Right cardiac atrium (tissue), 5 donors: ENCODE measurements at regions not wholly inside any gene's neighbourhood (a gene's known extent, or its start where the extent isn't known, plus 50 kb on each side); places are given as distances from the start of the nearest gene placed in this dataset.
"Not testable (repeated sequence)": the region's sequence is repeated elsewhere in the genome, so short reads cannot be mapped to it uniquely, and the experiment has no call there.

ENCODE experiments used
- ATAC-seq, 2 donors: fragments of 200-7000 bp; cut with Tn5 transposase; one replicate each; pipeline versions ENCODE4 v1.8.0 to v1.9.1; 2020; ENCODE audit warnings: moderate library complexity in 2 of 2, mild to moderate bottlenecking in 1 of 2
- DNase-seq, 3 donors: peaks; one replicate each; pipeline ENCODE4 v3.0.0-alpha.2; 2020
- H3K27ac ChIP-seq: one replicate; pipeline ENCODE4 v1.5.1; 2013; ENCODE audit warnings: mild to moderate bottlenecking, low read length, control low read depth, moderate library complexity
- H3K27me3 ChIP-seq: one replicate; pipeline ENCODE4 v1.6.1; 2013; ENCODE audit not compliant: control insufficient read depth, insufficient read depth
- H3K4me1 ChIP-seq: one replicate; pipeline ENCODE4 v1.6.1; 2013; ENCODE audit warnings: low read length; ENCODE audit not compliant: control insufficient read depth, insufficient read depth
- H3K4me3 ChIP-seq: one replicate; pipeline ENCODE4 v1.5.1; 2013; ENCODE audit warnings: low read length, control low read depth
- H3K9me3 ChIP-seq: one replicate; pipeline ENCODE4 v1.6.1; 2013; ENCODE audit warnings: low read length; ENCODE audit not compliant: control insufficient read depth
- WGBS: extraction: QIAGEN DNeasy Blood & Tissue Kit; methylation state at CpG from one replicate; pipeline ENCODE4 v1.1.7; 2013; 5-methylcytosine and 5-hydroxymethylcytosine counted together
- intact Hi-C, 4 donors: fragments of 100-400 bp; cut with DNase I; formaldehyde crosslinking; loops; one replicate each; pipeline versions ENCODE4 v1.11.0 to v1.14.0; 2022 to 2023
- donor health status: healthy with polysubstance abuse.
- donor health status: DM: no; HTN: yes; CAD: no.
- donor health status: DM: no; HTN: no; CAD: no.
- donor health status: DM: no; HTN: yes; CAD: no; lungs with severe emphysema.
- donor health status: DM: yes; HTN: yes; CAD: no.

DNA sequence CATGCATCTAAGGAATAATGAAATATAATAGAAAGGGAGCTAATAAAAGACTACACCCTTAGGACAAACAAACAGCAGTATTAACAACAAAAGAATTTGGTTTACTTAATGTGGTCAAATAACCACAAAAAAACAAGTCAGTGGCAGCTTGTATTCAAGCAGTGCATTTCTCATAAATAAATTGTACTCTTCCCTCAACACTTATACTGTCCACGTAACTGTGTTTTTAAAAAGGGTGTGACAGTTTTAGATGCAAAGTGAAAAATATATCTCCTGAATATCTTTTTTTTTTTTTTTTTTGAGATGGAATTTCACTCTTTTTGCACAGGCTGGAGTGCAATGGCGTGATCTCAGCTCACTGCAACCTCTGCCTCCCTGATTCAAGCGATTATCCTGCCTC, 698.2 kb upstream of the CADM2 start:
- Histone ChIP-seq H3K4me3 (no peak overlapping the region), H3K9me3 (no peaks in the 10 kb centered on the region), H3K4me1 (no peaks in the 10 kb centered on the region), H3K27me3 (no peaks in the 10 kb centered on the region), H3K27ac (no peak overlapping the region)
- DNase-seq (no peak), ATAC-seq (no peak)
- WGBS, result 67% methylated on average over 3 of the region's 3 CpGs
- intact Hi-C loops, result no loop called here

DNA sequence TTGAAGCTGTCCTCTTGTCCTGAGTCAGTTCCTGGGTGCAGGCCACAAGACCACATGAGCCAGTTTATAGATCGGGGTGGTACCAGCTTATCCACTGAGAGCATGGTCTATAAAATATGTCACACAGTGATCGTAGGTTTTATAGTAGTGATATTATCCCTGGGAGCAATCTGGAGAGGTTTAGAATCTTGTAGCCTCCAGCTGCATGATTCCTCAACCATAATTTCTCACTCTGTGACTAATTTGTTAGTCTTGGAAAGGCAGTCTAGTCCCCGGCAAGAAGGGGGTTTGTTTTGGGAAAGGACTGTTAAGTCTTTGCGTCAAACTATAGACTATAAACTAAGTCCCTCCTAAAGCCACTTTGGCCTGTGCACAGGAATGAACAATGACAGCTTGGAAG, 693.0 kb upstream of the CADM2 start:
- no peak for ATAC-seq
- intact Hi-C loops, result loop anchor here in 1 of 4 donors (5.0 kb wide), 1 partner anchor 37 kb away; no protein-coding TSS in a partner anchor
- 90% methylated on average over 4 of the region's 4 CpGs for WGBS

DNA sequence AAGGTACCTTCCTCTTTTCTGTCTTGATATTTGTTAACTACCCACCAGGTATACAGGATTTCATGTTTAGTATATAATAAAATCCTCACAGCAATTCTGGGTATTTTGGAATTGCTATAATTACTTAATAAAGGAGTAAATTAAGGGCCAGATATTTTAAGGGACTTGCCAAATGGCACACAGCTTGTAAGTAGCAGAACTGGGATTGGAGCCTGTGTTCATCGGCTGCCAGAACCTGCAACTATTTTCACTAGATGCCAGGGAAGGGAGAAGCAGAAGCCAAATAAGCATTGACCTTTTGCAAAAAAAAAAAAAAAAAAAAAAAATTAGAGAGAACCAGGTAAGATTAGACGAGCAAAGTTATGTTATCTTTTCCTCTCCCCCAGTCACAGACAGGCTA, 683.3 kb upstream of the CADM2 start:
- no peaks in the 10 kb centered on the region for H3K27me3 ChIP-seq
- no peak overlapping the region for H3K4me3 ChIP-seq
- no peak overlapping the region for H3K27ac ChIP-seq
- ATAC-seq (no peak), DNase-seq (no peak)
- intact Hi-C loops, result no loop called here
- H3K9me3 ChIP-seq, result no peaks in the 10 kb centered on the region
- 60% methylated on average over 2 of the region's 2 CpGs for WGBS
- no peaks in the 10 kb centered on the region for H3K4me1 ChIP-seq

More for the DNA sequence above, 693.0 kb upstream of the CADM2 start:
- H3K4me1 ChIP-seq, result no peaks in the 10 kb centered on the region
- no peak for DNase-seq
- H3K9me3 ChIP-seq, result no peaks in the 10 kb centered on the region
- H3K27me3 ChIP-seq, result no peaks in the 10 kb centered on the region
- no peak overlapping the region for H3K27ac ChIP-seq
- no peak overlapping the region for H3K4me3 ChIP-seq

DNA sequence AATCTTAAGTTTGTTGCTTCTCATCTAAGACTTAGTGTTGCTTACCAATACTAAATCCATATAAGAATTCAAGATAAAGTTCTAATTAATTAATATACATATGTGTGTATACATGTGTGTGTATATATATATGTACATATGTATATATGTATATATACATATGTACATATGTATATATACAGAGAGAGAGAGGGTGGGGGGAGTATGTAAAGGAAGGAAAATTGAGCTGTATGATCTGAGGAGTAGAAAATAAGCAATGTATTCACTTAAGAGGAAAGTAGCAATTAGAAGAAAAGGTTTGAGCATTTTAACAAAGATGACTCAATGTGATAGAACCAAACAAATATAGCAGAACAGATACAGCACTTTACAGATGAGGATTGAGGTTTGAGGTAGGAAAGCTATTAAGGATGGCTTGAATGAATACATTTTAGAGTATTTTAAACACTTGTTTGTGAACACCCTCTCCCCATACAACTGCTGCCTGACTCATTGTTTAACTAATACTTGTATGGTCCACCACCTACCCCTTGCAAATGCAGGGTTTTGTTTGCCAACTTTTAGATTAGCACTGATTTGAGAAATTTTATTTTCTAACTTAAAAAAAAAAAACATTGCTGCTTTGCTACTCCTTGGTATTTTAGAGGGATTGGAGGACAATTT, 681.1 kb upstream of the CADM2 start:
- Histone ChIP-seq H3K27ac (no peak overlapping the region), H3K9me3 (no peaks in the 10 kb centered on the region), H3K27me3 (no peaks in the 10 kb centered on the region), H3K4me3 (no peak overlapping the region), H3K4me1 (no peaks in the 10 kb centered on the region)
- ATAC-seq (no peak), DNase-seq (no peak)
- intact Hi-C loops, result no loop called here

DNA sequence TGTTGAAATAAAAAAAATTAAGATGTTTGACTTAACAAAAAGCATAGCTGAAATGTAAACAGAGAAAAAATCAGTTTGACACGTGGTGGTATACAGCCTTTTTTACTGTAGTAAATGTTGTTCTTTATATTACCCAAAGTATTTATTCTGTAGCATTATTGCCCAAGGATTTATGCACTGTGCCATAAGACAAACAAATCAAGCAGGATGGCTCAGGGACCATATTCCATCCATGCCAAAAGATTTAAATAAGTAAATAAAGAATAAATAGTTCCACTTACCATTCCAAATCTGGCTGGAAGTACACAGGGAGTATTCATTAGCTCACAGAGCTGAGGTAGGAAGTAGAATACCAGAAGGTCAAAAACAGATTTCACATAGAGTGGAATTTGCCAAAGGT, 666.7 kb upstream of the CADM2 start:
- H3K4me1 ChIP-seq, result no peaks in the 10 kb centered on the region
- WGBS, result 29% methylated on average over 1 of the region's 1 CpG
- no peaks in the 10 kb centered on the region for H3K27me3 ChIP-seq
- no peak for ATAC-seq
- intact Hi-C loops, result no loop called here
- no peak overlapping the region for H3K4me3 ChIP-seq
- no peaks in the 10 kb centered on the region for H3K9me3 ChIP-seq
- H3K27ac ChIP-seq, result no peak overlapping the region
- DNase-seq, result no peak

DNA sequence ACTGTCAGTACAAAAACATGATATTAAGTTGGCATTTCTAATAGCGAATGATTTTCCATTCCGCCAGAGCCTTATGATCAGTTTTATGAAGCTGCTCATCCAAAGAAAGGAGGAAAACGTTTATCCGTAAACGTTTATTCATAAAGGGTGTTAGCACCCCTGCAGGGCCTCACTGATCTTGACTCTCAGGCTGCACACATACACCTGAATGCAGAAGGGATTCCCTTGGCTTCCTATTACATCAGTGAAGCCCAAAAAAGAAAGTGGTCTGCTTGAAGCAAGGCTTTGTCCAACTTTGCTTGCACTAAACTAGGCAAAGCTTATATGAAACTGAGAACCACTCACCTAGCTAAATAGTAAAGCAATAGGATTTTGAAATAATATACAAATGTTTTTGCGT, 659.5 kb upstream of the CADM2 start:
- intact Hi-C loops, result no loop called here
- no peak for DNase-seq
- no peak for ATAC-seq
- 52% methylated on average over 6 of the region's 6 CpGs for WGBS
- H3K27ac ChIP-seq, result no peak overlapping the region
- H3K27me3 ChIP-seq, result no peaks in the 10 kb centered on the region
- no peaks in the 10 kb centered on the region for H3K9me3 ChIP-seq
- no peak overlapping the region for H3K4me3 ChIP-seq
- H3K4me1 ChIP-seq, result no peaks in the 10 kb centered on the region

DNA sequence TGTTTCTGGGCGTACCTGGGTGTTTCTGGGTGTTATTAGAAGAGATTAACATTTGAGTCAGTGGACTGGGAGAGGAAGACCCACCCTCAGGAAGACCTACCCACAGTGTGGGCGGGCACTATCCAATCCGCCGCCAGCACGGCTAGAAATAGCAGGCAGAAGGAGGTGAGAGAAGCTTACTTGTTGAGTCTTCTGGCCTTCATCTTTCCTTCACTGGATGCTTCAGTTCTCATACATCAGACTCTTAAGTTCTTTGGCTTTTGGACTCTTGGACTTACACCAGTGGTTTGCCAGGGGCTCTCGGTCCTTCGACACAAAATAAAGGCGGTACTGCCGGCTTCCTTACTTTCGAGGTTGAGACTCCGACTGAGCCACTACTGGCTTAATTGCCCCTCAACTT, 654.6 kb upstream of the CADM2 start:
- no peak for ATAC-seq
- H3K4me1 ChIP-seq, result no peaks in the 10 kb centered on the region
- no peak overlapping the region for H3K4me3 ChIP-seq
- H3K27me3 ChIP-seq, result no peaks in the 10 kb centered on the region
- no peaks in the 10 kb centered on the region for H3K9me3 ChIP-seq
- intact Hi-C loops, result loop anchor here in 1 of 4 donors (5.0 kb wide), 1 partner anchor 37 kb away; no protein-coding TSS in a partner anchor
- DNase-seq, result no peak
- no peak overlapping the region for H3K27ac ChIP-seq
- 91% methylated on average over 11 of the region's 11 CpGs for WGBS

DNA sequence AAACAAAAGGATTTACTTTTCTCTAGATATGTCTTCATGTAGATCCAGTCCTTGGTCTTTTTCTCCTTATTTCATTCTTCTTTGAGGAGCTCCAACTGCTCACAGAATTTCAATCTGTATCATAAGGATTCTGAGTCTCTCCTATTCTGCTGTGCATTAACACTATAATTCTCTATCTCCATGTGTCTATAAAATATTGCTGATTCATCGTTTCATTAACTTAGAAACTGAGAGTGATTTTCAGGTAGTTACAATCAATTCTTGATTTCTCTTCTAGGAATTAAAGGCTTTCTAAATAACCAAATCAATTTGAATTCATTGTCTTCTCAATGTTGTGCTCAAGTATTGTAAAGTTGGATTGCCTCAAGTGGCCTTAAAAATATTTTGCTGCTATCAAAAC, 651.5 kb upstream of the CADM2 start:
- Histone ChIP-seq H3K4me3 (no peak overlapping the region), H3K27ac (no peak overlapping the region), H3K27me3 (no peaks in the 10 kb centered on the region), H3K9me3 (no peaks in the 10 kb centered on the region), H3K4me1 (no peaks in the 10 kb centered on the region)
- intact Hi-C loops, result no loop called here
- 79% methylated on average over 1 of the region's 1 CpG for WGBS
- DNase-seq (no peak), ATAC-seq (no peak)

DNA sequence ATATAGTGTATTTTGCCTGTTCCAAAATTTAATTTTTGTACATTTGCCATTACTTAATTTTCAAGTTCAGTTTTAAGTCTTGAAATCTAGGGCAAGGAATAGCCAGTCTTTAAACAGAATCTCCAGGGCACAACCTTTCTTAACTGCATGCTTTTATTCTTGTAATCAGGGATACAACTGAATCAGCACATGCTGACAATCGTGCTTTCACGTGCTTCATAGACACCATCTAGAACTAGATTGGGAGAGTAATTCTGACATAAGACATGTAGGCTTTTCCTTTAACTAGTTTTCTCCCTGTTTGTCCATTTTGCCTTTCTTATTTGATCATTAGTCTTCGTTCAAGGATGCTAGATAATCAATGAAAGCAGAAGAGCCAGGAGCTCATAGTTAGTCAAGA, 650.4 kb upstream of the CADM2 start:
- ATAC-seq, result no peak
- H3K27ac ChIP-seq, result no peak overlapping the region
- H3K9me3 ChIP-seq, result no peaks in the 10 kb centered on the region
- DNase-seq, result no peak
- H3K4me1 ChIP-seq, result no peaks in the 10 kb centered on the region
- intact Hi-C loops, result no loop called here
- no peak overlapping the region for H3K4me3 ChIP-seq
- WGBS, result 39% methylated on average over 3 of the region's 3 CpGs
- no peaks in the 10 kb centered on the region for H3K27me3 ChIP-seq

DNA sequence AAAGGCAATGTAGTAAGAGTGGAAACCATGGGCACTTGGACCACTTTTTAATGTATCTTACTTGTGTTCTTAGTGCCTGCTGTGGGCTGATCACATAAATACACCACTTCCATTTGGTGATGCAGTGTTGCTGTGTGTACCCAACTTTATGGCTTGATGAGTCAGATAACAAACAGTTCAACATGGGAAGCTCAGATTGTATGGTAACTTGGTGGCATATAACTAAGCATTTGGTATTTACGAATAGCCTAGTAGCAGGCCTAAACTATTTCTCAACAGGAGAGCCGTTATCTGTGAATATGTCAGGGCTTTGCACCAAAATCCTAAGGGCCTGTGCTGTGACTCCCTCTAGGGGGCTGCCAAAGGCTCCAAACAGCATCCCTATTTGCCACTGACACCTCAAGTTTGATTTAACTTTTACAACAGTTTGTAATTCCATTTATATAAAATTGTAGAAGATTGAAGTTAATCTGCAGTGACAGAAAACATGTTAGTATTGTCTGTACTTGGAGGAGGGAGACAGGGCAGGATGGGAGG, 640.4 kb upstream of the CADM2 start:
- intact Hi-C loops, result no loop called here
- Histone ChIP-seq H3K4me1 (no peaks in the 10 kb centered on the region), H3K27ac (no peak overlapping the region), H3K27me3 (no peaks in the 10 kb centered on the region), H3K9me3 (no peaks in the 10 kb centered on the region), H3K4me3 (no peak overlapping the region)
- ATAC-seq (no peak), DNase-seq (no peak)
- WGBS, result 40% methylated on average over 2 of the region's 2 CpGs

DNA sequence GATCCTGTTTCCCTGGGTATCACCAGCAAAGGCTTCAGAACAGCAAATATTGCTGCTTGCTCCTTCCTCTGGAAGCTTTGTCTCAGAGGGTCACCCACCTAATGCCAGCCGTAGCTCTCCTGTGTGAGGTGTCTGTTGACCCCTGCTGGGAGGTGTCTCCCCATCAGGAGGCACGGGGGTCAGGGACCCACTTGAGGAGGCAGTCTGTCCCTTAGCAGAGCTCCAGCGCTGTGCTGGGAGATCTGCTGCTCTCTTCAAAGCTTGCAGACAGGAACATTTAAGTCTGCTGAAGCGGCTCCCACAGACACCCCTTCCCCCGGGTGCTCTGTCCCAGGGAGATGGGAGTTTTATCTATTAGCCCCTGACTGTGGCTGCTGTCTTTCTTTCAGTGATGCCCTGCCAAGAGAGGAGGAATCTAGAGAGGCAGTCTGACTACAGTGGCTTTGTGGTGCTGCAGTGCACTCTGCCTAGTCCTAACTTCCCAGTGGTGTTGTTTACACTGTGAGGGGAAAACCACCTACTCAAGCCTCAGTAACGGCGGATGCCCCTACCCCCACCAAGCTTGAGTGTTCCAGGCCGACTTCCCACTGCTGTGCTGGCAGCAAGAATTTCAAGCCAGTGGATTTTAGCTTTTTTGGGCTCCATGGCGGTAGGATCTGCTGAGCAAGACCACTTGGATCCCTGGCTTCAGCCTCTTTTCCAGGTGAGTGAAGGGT, 593.1 kb upstream of the CADM2 start:
- H3K9me3 ChIP-seq, H3K4me1 ChIP-seq, ATAC-seq, intact Hi-C loops, H3K27me3 ChIP-seq, H3K27ac ChIP-seq, H3K4me3 ChIP-seq: not testable (repeated sequence)
- peak in 1 of 3 donors; percentile 9 for DNase-seq
- WGBS, result 67% methylated on average over 9 of the region's 9 CpGs
